Right lobe of liver (tissue), 6 donors: ENCODE measurements at regions not wholly inside any gene's neighbourhood (a gene's known extent, or its start where the extent isn't known, plus 50 kb on each side); places are given as distances from the start of the nearest gene placed in this dataset.

Experiments
- ATAC-seq, 4 donors: fragments of 200-7000 bp; cut with Tn5 transposase; one replicate each; pipeline ENCODE4 v1.9.1; 2020; ENCODE audit warnings: mild to moderate bottlenecking in 4 of 4, moderate library complexity in 4 of 4
- DNase-seq, 3 donors: peaks; one replicate each; pipeline ENCODE4 v3.0.0-alpha.2; 2020
- H3K27ac ChIP-seq, 3 donors: fragments of 200-600 bp; one replicate each; pipeline ENCODE4 v1.8.0; 2022
- H3K27me3 ChIP-seq, 2 donors: fragments of 200-600 bp; one replicate each; pipeline ENCODE4 v1.8.0; 2022
- H3K36me3 ChIP-seq, 4 donors: fragments of 200-600 bp; sonication (generic) in 1 of 4; one replicate each; pipeline versions ENCODE4 v1.5.1 to v1.8.0; 2017 to 2022; ENCODE audit warnings: control low read depth in 1 of 4
- H3K4me1 ChIP-seq, 4 donors: fragments of 200-600 bp; sonication (generic) in 1 of 4; one replicate each; pipeline versions ENCODE4 v1.5.1 to v1.8.0; 2017 to 2022; ENCODE audit warnings: control low read depth in 1 of 4
- H3K4me3 ChIP-seq, 3 donors: fragments of 200-600 bp; one replicate each; pipeline ENCODE4 v1.8.0; 2022
- H3K9me3 ChIP-seq, 4 donors: fragments of 200-600 bp; sonication (generic) in 1 of 4; one replicate each; pipeline versions ENCODE4 v1.5.1 to v1.8.0; 2017 to 2022; ENCODE audit warnings: control low read depth in 1 of 4
- CTCF ChIP-seq, 4 donors: fragments of 200-600 bp in 3 of 4; fragments of 450-650 bp in 1 of 4; IDR thresholded peaks; one replicate each; pipeline versions ENCODE4 v1.5.1 to v1.8.0; 2016 to 2022; ENCODE audit warnings: antibody characterized with exemption in 4 of 4, mild to moderate bottlenecking in 2 of 4
- POLR2A ChIP-seq: fragments of 450-650 bp; IDR thresholded peaks from one replicate; pipeline ENCODE4 v1.6.1; 2017; ENCODE audit warnings: antibody characterized with exemption, mild to moderate bottlenecking
- WGBS: methylation state at CpG from one replicate; pipeline ENCODE4 v1.1.6; 2018; ENCODE audit warnings: low coverage, low lambda C conversion rate; ENCODE audit not compliant: insufficient coverage; ENCODE audit errors: missing lambda C conversion rate; 5-methylcytosine and 5-hydroxymethylcytosine counted together
- intact Hi-C, 2 donors: fragments of 100-400 bp; cut with DNase I; formaldehyde crosslinking; loops; one replicate each; pipeline versions ENCODE4 v1.11.2 to v1.14.1; 2022
- donor health status: DM: no; HTN: yes; CAD: no.
- donor health status: DM: no; HTN: no; CAD: no.
- donor health status: DM: no; HTN: no; CAD: no.
- donor health status: DM: no; HTN: yes; CAD: no.
- donor health status: DM: no; HTN: yes; CAD: no.

DNA sequence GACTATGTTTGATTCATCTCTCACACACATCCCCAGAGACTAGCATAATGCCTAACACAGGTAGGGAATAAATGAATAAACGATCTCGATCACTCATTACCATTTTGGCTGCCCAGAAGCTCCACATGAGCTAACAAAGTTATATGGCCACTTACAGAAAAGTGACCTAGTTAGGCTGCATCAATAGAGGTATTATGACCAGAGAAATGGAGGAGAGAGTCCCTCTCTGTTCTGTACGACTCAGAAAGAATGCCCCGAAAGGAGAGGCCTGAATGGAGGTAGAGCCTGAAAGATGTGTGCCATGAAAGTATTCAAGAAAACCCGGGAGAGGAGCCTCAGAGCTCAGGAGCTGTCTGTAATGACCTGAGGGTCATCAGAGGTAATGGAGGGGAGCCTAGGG, 208.2 kb upstream of the GRIK3 start:
- no peak for ATAC-seq
- no peak for TF ChIP-seq POLR2A
- no peak for TF ChIP-seq CTCF (IDR thresholded peaks at IDR 0.05)
- intact Hi-C loops: no loop called here
- 39% methylated on average over 4 of the region's 5 CpGs for WGBS
- Histone ChIP-seq H3K36me3 (no peaks in the 10 kb centered on the region), H3K27me3 (no peaks in the 10 kb centered on the region), H3K4me1 (no peaks in the 10 kb centered on the region), H3K9me3 (no peaks in the 10 kb centered on the region), H3K27ac (no peak overlapping the region), H3K4me3 (no peak overlapping the region)
- no peak for DNase-seq

DNA sequence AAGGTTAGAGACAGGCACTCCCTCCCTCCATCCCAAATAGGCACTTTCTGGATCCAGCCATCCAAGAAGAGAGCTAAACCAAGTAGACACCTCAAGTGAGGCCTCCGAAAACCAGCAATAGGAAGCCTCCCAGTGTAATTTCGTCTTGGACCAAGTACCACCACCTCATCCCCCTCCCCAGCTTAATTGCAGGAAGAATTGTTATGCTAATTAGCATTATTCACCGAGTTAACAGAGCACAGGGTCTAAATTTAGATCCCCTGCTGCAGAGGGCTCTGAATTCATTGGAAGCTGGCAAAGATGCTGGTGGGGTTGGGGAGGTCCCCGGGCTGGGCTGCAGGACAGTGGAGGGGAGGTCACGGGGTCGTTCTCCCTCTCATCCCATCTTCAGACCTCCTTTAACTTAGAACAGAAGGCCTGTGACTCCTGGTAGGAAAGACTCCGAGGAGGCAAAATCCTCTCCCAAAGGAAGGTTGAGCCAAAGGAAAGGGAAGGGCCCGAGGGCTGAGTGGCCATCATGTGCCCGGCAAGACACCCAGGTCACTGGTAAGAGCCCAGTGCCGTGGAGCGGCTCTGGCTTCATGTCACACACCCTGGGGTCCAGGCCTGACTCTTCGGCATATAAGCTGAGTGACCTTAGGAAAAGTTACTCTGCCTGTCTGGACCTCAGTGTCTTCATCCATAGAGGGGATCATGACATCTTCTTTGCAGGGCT, 209.2 kb upstream of the GRIK3 start:
- ATAC-seq (no peak), DNase-seq (no peak)
- intact Hi-C loops: no loop called here
- Histone ChIP-seq H3K27ac (no peak overlapping the region), H3K4me3 (no peak overlapping the region), H3K4me1 (no peaks in the 10 kb centered on the region), H3K9me3 (no peaks in the 10 kb centered on the region), H3K27me3 (no peaks in the 10 kb centered on the region), H3K36me3 (no peaks in the 10 kb centered on the region)
- WGBS: 13% methylated on average over 6 of the region's 12 CpGs
- TF ChIP-seq CTCF (IDR thresholded peaks at IDR 0.05) (no peak), POLR2A (no peak)

DNA sequence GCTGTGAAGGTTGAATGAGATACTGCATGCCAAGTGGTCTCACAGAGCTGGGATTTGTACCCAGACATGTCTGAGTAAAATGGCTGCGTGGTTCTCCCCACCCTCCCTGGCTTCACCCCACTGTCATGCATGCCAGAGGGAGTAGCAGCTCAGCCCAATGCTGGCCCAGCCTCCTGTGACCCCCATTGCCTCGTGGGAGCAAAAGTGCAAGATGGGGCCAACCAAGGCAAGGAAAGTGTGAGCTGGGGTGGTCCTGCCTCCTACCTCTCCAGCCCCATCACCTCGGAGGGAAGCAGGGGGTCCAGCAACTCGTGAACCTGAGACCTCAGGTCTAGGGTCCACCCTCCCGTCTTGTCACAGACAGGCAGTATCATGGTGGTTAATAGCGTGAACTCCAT, 209.8 kb upstream of the GRIK3 start:
- no peak overlapping the region for H3K27ac ChIP-seq
- no peak for TF ChIP-seq POLR2A
- TF ChIP-seq CTCF (IDR thresholded peaks at IDR 0.05): no peak
- no peaks in the 10 kb centered on the region for H3K9me3 ChIP-seq
- H3K4me3 ChIP-seq: no peak overlapping the region
- WGBS: 28% methylated on average over 4 of the region's 6 CpGs
- DNase-seq (no peak), ATAC-seq (no peak)
- H3K4me1 ChIP-seq: no peaks in the 10 kb centered on the region
- no peaks in the 10 kb centered on the region for H3K36me3 ChIP-seq
- intact Hi-C loops: no loop called here
- no peaks in the 10 kb centered on the region for H3K27me3 ChIP-seq

- no peaks in the 10 kb centered on the region for H3K4me1 ChIP-seq
- no peak overlapping the region for H3K27ac ChIP-seq
- H3K27me3 ChIP-seq: no peaks in the 10 kb centered on the region
- intact Hi-C loops: no loop called here
- H3K36me3 ChIP-seq: no peaks in the 10 kb centered on the region
- no peak for ATAC-seq
- 30% methylated on average over 2 of the region's 3 CpGs for WGBS
- H3K4me3 ChIP-seq: no peak overlapping the region
- no peaks in the 10 kb centered on the region for H3K9me3 ChIP-seq
- TF ChIP-seq CTCF (IDR thresholded peaks at IDR 0.05) (no peak), POLR2A (no peak)
- DNase-seq: no peak
Measured at GRCh38 chr1:37244815-37245214, 210.5 kb upstream of the GRIK3 start.

DNA sequence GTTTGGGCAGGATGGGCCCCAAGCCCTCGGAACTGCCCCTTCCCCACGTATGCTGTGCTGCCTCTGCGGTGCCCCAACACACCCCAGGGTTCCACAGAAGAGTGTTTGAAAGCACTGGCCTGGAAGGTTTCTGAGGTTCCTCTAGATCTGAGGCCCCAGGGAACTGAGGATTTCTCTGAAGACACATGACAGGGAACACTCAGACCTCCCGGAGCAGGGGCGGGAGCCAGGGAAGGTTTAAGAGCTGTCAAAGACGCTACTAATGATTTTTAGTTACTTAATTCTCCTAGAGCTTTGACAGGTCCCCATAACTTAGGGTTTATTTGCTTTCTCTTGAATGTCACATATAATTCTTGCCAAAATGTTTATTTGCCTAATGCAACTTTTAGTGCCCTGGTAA, 212.3 kb upstream of the GRIK3 start:
- Histone ChIP-seq H3K36me3 (no peaks in the 10 kb centered on the region), H3K4me1 (no peaks in the 10 kb centered on the region), H3K9me3 (no peaks in the 10 kb centered on the region), H3K27ac (no peak overlapping the region), H3K27me3 (no peaks in the 10 kb centered on the region), H3K4me3 (no peak overlapping the region)
- ATAC-seq (no peak), DNase-seq (no peak)
- 42% methylated on average over 5 of the region's 6 CpGs for WGBS
- TF ChIP-seq POLR2A (no peak), CTCF (IDR thresholded peaks at IDR 0.05) (no peak)
- intact Hi-C loops: no loop called here
